HG03103 (cell line): ENCODE measurements at regions not wholly inside any gene's neighbourhood (a gene's known extent, or its start where the extent isn't known, plus 50 kb on each side); places are given as distances from the start of the nearest gene placed in this dataset.
A peak's percentile ranks its signal among the peaks of the same experiment; 100 is the strongest.
"Not testable (repeated sequence)": the region's sequence is repeated elsewhere in the genome, so short reads cannot be mapped to it uniquely, and the experiment has no call there.

Experiments used
- ATAC-seq: cut with Tn5 transposase; IDR thresholded peaks from one replicate; pipeline ENCODE4 v1.9.1; 2021; ENCODE audit warnings: low read depth; ENCODE audit not compliant: unreplicated experiment

- no peak for ATAC-seq
Measured at GRCh38 chr7:120014925-120015465, 258.0 kb upstream of the KCND2 start.

DNA sequence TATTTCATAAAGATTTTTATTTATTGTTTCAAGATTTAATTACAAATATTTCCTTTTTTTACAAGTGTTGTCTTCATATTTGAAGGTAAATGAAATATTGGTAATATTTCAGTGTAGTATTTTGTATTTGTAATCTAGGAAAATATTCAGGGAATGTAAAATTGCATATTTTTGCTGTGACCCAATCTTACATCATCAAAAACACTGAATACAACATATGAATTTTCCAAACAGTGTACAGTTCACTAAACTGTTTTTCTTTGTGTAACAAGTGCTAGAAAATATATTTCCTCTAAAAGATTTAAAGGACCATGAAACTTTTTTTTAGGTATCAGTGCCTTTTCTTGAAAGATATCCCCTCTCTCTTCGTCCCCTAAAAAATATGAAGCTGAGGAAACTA lies 251.9 kb upstream of the KCND2 start:
- no peak for ATAC-seq

- no peak for ATAC-seq
Measured at GRCh38 chr7:120023494-120024167, 249.3 kb upstream of the KCND2 start.

DNA sequence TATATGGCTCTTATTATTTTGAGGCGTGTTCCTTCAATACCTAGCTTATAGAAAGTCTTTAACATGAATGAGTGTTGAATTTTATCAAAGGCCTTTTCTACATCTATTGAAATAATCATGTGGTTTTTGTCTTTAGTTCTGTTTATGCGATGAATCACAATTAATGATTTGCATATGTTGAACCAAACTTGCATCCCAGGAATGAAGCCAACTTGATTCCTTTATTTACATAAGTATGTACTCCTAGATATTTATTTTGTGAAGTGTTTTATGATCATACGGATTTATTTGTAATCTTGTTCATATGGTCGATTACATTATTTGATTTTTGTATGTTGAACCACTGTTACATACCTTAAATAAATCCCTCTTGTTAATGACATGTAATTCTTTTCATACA lies 244.3 kb upstream of the KCND2 start:
- ATAC-seq: no peak

DNA sequence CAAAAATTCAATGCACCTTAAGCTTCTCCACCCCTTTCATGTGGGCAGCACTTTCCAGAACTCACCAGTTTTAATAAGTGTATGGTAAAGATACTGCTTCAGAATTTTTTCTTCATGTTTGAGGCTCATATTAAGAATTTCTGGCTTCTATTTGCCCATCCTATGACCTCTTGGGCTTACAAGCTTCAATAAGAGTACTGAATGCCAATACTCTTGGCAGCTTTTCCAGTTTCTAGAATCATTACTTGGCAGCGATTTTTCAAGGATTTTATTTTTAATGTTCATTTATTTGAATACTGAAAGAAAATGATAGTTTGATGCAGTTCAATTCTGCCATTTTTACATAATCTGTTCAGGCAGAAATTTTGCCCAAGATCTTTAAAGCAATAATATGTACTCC lies 242.1 kb upstream of the KCND2 start:
- no peak for ATAC-seq

DNA sequence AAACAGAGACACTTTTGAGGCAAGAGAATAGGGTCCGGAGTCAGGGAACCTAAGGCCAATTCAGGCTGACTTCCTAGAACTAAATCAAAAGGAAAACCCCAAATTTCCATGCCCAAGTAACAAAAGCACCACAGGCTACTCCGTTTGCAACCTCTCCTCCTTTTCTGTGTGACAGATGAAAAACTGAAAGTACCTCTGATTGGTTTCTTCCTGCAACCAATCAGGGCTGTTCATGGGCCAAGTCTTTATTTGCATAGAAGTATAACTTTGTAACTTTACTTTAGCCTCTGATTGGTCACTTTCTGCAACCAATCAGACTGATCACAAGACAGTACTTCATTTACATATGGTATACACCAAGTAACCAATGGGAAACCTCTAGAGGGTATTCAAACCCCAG lies 239.9 kb upstream of the KCND2 start:
- no peak for ATAC-seq

- ATAC-seq: no peak
Measured at GRCh38 chr7:120039138-120039537, 233.8 kb upstream of the KCND2 start.

GRCh38 chr7:120041798-120042197 lies 231.2 kb upstream of the KCND2 start:
- ATAC-seq: no peak

DNA sequence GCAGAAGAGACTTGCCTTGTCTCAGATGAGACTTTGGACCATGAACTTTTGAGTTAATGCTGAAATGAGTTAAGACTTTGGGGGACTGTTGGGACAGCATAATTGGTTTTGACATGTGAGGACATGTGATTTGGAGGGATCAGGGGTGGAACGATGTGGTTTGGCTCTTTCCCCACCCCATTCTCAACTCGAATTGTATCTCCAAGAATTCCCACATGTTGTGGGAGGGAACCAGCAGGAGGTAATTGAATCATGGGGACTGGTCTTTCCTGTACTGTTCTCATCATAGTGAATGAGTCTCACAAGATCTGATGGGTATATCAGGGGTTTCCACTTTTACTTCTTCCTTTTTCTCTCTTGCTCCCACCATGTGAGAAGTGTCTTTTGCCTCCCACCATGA lies 229.7 kb upstream of the KCND2 start:
- no peak for ATAC-seq

GRCh38 chr7:120052884-120053382 lies 220.0 kb upstream of the KCND2 start:
- ATAC-seq: no peak

DNA sequence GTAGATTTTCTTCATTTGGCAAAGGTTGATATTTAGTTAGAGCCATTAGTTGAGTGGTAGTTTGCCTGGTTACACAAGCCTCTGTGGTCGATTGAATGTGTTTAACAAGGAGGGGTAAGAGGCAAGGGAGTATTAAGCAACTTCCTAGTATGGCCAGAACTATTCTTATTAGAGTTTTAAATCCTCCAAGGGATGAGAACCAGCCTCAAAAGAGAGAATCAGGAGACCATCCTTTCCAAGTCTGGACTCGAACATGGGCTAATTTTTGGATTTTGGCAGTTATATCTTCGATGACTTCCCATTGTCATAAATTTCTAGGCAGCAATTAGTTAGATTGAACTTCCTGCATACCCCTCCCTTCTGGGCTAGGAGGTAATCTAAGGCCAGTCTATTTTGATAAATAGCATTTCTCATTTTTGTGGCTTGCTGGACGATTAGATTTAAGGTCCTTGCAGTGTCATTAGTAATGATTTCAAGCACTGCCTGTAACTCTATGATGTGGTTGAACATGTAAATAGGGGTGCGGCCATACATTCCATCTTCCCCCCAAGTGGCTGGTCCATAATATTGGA lies 219.5 kb upstream of the KCND2 start:
- no peak for ATAC-seq

DNA sequence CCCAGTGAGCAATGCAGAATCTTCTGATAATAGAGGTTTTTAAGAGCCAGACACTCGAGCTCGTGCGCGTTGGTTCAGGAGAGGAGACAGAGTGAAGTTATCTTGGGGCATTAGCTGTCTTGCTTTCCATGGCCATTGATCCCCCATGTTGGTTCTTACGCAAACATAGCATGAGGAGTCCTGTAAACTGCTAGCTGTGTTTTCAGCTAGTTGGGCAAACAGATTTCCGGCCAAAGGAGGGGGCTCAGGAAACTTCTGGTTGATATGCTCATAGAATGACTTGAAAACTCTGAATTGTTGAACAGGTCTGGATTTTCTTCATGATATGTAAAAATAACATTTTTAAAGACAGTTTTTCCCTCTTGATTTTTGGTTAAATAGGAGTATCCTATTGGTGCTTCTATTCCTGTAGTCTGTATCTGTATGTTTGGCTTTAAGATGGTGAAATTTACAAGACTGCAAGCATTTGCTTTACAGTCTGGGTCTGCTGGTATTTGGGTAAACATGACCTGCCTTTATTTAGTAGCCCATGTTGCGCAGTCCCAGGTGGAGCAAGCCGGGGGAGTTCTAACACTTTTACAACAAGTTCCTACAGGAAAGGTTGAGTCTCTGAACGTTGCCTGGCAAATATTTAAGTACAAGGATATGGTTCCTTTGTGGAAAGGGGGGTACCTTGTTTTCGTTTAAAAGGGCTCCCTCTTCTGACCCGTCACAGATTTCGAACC lies 218.4 kb upstream of the KCND2 start:
- no peak for ATAC-seq

DNA sequence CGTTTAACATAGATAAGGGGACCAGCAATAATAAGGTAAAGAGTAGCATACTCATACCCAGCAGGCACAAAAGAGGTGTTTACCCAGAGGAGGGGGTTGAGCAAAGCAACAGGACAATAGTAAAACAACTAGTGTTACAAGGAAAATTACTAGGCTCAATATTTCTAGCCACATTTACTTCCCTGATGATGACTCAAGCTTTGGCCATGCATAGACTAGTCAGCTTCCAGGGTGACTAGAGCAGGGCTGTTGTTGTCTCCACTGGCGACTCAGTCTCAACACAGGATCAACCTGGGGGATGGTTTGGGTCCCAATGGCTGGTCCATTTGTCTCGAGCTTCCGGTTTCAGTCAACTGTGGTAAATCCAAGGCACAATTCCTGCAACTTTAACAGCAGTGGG lies 217.7 kb upstream of the KCND2 start:
- no peak for ATAC-seq

GRCh38 chr7:120056227-120056626 lies 216.7 kb upstream of the KCND2 start:
- no peak for ATAC-seq

DNA sequence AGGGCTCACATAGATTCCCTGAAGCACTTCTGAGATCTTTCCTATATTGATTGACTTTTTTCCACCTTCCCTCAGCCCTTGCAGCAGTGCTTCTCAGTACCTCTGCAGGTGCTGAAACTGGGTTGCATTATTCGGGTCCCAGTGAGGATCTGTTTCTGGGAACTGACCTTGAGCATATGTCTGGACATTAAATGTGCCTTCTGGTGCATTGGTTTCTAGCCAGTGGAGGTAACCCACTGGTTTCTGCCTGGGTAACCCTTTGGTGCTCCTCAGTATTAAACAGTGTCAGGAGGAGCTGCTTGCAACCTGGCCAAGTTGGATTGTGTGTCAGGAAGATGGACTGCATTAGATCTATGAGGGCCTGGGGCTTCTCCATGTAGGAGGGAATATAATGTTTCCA lies 213.3 kb upstream of the KCND2 start:
- no peak for ATAC-seq

DNA sequence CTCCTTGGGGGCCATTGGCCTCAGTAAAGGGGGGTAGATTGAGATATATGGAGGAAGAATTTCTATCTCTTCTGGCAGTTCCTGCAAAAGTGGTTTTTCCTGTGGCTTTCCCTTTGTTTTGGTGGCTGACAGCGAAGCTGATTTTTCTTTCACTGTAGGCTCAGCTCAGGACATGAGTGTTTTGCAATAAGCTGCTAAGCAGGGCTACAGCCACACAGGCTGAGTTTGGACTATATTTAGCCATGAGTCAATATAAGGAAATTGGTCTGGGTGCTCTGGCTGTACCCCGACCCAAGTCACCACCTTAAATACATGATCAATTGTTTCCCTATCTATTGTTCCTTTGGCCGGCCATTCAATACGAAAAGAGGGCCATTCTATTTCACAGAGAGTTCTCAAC lies 212.7 kb upstream of the KCND2 start:
- no peak for ATAC-seq

DNA sequence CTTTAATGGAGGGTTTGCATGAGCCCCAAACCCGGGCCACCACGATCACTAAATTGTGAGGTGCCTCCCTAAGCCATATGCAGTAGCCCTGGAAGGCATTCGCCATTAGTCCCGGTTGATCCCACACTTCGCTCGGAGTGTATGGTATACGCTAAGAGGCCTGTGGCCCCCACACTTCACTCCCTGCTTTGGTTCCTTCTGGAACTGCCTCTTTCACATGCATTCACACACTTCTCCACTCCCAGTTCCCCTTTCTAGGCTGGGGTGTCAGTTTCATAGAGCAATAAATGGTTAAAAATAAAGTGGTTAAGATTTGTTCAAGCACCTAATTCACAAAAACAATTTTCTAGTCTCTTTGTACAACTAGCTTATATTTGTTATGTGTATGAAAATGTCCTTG lies 212.1 kb upstream of the KCND2 start:
- ATAC-seq: no peak

DNA sequence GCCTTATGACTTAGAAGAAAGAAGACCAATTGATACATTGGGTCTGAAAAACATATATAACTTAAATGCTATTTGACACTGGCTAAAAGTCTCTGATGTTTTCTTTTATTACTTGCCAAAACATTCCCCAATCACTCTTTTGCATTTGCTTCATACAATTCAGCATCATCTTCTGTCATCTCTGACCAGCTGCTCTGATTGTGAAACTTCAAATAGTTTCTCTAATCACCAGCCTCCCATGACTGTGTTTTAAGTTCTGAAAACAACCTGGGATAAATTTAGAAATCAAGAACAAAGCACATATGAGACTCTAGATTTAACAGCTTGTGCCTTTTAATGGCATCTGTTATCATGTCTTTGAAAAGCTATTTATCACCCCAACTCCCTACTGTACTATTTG lies 208.4 kb upstream of the KCND2 start:
- peak; percentile 71 for ATAC-seq

- ATAC-seq: not testable (repeated sequence)
Measured at GRCh38 chr7:120066898-120067297, 206.1 kb upstream of the KCND2 start.

DNA sequence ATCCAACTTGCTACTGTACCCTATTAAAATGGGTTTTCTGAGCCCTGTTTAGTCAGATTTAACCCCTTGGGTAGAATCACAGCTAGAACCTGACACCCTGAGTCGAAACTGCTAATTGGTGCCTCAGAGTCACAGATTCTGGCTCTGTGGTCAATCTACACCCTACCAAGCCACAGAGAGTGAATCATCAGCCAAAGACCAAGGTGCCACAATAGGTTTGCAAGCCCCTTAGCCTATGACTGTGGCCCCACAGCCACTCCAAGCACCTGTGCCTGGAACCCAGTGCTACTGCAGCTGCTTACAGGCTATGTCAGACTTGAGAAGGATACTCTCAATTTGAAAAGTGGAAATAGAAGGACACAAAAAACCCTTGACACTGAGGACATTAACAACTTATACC lies 202.8 kb upstream of the KCND2 start:
- no peak for ATAC-seq

DNA sequence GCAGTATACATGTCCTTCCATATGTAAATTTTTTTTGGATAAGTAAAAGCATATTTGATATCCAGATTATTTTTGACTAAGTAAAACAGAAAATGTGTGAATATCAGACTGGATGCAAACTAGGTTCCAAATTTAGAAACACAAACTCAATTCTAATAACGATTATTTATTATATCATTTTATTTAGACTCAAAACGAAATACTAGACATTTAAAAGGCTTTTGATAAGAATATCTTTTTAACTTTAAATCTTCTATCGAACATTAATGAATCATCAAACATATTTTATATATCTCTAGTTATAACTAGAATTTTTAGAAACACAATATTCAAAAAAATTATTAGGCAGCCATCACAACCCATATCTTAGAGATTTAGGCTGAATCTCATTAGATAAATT lies 195.2 kb upstream of the KCND2 start:
- ATAC-seq: no peak

DNA sequence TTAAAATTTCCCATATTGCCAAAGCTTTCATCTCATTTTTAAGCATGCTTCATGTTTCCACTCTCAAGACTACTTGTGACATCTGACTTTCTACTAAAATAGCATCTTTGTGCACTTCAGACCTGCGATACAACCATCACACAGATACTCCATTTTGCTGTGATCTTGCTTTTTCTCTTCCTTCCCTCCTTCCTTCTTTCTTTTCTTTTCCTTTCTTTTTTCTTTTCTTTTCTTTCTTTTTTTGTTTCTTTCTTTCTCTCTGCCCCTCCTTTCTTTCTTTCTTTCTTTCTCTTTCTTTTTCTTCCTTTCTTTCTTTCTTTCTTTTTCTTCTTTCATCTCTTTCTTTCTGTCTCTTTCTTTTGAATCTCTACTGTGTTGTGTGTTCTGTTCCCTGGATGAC lies 194.0 kb upstream of the KCND2 start:
- no peak for ATAC-seq
